CD4-positive, alpha-beta T cell treated with Interleukin-4 for 1 hour (primary cell): ENCODE measurements at regions not wholly inside any gene's neighbourhood (a gene's known extent, or its start where the extent isn't known, plus 50 kb on each side); places are given as distances from the start of the nearest gene placed in this dataset.

ENCODE experiments used
- DNase-seq, 2 donors: peaks; one replicate each; pipeline ENCODE4 v3.0.0-alpha.2; 2020 to 2022

DNA sequence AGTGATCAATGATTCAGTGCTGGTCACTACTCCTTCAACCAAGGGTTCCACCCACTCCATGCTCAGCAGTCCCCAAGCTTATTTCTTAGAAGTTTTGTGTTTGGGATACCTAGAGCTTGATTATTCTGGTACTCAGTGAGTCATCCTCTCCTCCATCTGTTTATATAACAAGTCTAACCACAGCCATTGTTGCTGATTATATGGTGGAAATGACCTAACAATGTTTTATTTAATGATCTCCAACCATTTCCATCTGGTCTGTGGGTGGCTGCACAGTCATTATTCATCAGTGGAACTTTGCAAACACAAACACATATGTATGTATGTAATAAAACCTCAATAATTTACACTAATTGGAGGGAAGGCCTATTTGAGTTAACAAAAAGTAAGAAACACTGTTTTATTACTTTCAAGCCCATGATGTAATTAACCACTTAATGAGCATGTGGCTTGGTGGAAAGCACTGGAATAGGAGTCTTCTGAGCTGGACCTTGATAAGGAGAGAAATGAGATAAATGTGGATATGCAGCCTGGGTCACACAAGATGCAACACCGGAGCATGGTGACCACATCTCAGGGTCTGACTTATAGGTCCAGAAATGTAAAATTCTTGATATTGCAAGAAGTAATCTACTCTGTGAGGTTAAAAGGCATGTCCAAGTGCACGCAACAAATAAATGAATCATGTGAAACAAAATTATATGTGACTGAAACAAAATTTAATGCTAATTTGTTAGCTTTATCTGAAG, 99.0 kb upstream of the WLS start:
- DNase-seq = no peak

DNA sequence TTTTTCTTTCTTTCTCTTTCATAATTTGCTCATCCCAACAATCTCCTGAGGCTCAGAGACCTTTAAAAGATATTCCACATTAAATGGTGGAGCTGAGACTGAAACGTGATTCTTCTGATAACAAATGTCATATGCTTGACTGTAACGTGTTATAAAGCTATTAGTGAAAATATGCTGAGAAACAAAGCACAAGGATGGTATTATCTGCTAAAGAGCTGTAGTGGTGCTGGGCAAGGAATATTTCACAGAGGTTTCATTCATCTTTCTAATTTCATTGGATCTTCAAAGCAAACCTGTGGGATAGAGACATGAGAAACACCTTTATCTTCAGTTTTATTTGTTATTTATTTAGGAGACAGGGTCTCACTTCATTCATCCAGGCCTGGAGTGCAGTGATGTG, 98.1 kb upstream of the WLS start:
- DNase-seq = no peak

DNA sequence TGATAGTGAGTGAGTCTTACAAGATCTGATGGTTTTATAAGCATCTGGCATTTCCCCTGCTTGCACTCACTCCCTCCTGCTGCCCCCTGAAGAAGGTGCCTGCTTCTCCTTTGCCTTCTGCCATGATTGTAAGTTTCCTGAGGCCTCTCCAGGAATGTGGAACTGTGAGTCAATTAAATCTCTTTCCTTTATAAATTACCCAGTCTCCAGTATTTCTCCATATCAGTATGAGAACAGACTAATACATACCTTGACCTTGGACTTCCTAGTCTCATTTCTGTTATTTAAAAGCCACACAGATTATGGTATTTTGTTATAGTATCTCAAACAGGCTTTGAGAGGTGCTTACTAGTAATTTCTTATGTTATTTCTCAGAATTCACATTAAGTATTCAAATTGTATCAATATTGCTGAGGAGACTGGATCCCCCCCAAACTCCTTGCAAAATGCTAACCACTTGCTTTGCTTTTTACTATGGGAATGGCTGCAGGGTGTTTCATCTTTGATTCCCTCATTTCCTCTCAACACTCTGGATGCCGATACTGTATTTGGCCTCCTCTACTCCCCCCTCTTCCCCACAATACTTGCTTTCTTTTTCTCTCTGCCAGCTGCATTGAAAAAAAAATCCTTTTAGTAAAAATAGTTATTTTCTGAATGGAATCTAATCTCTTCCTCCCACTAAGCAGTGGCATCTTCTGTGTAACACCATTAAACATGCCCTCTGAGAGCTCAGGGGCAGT, 96.9 kb upstream of the WLS start:
- DNase-seq = no peak

DNA sequence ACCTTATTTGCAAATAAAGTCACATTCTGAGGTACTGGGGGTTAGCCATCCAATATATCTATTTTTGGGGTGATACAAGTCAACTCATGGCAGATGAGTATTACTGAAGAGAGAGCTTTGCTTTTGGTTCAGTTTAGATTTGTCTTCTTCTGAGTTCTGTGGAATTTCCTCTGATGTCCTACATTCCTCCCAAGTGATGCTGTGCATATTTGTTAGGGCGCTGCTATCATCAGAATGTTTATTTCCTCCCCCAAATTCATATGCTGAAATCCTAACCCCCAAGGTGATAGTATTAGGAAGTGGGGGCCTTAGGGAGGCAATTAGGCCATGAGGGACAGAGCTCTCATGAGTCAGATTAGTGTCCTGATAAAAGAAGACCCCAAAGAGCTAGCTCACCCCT, 96.2 kb upstream of the WLS start:
- DNase-seq = no peak

DNA sequence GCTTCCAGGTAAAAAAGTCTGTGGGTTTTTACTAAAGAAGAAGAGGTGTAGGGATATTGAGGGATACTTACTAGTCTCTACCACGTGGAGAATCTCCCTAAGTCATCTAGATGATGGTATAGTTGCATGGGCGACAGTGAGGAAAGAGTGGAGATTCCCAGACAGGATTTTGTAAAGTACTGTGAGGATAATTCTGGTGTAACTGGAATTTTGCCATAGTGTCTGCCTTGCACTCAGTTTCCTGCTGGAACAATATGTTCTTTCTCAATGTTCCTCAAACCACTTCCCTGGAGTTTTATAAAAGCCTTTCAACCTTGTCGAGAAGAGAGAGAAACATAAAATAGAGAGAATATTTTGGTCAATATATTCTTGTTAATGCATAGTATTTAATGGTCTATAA, 95.1 kb upstream of the WLS start:
- no peak for DNase-seq

DNA sequence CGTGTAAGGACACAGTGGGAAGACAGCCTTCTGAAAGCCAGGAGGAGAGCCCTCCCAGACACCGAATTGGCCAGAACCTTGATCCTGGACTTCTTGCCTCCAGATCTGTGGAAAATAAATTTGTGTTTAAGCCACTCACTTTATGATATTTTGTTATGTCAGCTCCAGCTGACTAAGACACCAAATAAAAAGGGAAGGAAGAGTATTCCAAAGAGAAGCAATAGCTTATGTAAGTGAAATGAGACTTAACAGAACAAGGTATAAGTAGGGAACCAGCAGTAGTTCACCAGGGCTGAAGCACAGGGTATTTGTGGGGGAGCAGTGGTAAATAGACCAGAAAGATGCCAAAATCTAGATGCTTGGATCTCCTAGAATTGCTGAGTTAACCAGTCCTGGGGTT, 94.2 kb upstream of the WLS start:
- DNase-seq = no peak

DNA sequence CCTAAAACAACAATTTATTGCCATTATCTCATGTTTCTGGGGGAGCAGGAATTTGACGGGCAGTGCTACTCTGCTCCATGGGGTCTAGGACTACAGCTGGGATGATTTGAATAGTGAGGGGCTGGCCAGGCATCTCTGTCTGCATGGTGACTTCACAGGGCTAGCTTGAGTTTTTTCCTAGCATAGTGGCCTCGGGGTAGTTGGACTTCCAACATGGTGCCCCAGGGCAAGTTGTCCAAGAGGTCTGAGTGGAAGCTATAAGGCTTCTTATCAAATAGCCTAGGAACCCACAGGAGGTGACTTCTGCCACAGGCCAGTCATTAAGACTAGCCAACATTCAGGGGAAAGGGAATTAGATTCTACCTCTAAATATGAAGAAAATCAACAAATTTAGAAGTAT, 92.0 kb upstream of the WLS start:
- DNase-seq = no peak

DNA sequence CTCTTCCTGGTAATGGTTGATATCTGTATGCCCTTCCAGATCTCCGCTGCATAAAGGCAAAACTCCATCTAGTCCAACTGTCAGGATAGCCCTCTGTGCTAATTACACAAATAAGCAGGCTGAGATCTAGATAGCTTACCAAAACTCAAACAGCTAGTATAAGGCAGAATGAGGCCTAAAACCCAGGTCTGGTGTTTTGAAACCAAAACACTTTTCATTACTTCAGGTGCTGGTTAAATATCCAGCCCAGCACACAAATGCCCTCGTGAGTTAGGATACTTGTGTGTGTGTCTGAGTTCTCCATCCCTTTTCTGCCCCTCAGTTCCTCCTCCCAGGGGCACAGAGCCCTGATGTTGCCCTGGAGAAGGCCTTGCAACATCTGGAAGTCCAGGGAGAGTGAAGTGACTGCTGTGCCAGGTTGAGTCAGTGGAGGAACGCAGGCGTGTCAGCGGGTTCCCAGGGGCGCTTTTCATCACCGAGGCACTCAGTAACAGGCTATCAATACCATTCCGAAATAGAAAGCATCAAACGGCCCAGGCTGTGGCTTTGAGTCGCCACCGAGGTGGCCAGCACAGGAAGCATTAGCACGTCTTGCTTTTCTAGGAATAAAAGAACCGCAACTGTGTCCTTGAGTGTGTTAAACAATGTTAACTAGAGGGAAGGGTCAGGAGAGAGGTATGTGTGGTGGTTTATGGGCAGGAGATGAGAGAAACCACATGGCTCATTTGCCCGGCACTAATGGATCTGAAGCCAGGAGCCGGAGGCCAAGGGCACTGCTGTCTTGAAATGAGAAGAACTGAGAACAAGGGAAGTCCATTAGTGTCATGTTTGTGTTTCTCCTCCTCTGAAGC, 90.7 kb upstream of the WLS start:
- DNase-seq = no peak

DNA sequence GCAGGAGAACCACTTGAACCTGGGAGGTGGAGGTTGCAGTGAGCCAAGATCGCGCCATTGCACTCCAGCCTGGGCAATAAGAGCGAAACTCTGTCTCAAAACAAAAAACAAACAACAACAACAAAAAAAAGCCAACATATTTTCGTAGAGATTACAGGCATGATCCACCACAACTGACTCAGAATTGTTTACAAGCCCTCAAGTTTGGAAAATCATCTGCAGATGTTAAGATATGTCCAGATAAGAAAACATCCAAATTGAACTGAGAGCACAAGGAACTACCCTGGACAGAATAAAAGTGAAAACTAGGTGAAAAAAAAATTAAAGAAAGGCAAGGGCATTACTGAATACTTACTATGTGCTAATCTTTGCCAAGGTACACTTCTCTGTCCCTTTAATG, 89.8 kb upstream of the WLS start:
- no peak for DNase-seq

DNA sequence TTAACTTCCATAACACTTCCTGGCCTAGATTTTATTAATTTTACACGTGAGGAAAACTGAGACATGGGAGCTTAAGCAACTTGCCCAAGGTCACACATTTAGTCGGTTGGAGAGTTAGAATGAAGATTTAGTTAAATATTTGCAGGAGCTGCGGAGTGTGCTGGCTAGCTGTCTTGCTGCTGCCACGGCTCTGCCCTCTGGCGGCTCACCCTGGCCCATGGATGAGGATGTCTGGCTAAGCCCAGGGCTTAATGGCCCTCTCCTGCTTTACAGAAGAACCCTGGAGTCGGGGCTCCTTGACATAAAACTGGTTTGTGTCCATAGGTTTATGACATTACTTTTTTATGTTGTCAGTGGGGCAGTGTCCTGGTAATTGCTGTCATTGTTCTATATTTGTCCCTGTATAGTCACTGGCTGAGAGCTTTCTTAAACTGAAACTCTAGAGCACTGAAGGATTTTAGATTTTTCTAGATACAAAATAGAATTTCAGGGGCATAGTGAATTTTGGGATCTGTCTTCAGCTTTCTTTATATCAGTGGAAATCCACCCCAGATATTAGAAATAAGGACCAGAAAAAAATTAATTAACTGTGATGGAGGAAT, 88.9 kb upstream of the WLS start:
- no peak for DNase-seq

DNA sequence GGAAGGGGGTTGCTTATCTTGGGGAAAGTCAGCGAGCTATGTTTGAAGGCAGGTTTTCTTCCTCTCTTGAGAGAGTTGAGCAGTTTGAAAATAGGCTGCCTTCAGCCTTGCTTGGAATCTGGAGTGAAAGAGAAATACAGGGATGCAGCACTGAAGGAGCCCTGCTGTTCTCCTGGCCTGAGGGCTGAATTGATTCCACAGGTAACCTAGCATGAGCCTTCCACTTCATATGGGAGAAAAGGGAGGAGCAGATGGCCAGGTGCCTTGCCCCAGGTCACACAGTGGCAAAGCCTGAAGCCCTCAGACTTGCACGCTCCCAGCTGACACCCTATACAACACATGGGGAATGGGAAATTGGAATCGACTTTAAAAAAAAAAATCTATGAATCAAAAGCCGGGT, 88.0 kb upstream of the WLS start:
- DNase-seq = no peak

DNA sequence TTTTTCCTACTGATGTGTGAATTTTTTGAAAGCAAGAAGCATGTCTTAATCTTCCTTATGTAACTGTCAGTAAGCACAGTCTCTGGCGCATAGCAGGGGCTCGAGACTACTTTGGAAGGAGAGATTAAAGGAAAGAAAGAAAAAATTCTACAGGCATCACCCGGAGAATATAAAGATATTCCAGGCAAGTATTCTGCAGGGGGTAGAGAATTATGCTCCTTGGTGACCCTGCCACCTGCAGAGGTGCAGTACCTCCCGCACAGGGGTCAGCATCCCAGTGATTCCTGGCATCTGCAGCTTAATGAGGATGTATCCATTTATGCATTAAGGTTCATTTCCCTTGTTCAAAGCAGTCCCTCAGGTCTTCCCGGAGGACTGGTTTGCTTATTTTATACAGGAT, 87.6 kb upstream of the WLS start:
- no peak for DNase-seq

DNA sequence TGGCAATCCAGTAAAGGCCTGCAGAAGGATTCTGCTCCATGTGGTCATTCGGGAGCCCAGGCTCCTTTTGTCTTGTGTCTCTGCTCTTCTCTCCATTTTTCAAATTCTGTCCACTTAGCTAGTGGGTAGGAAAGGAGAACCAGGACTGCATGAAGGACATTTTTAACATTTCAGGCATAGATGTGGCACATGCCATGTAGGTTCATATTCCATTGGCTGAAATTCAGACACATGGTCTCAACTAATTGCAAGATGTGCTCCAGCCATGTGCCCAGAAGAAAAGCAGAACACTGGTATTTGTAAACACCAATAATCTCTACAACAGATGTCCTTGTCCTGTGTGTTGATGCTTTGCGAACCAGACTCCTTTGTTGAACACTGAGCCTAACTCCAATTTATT, 85.2 kb upstream of the WLS start:
- DNase-seq = no peak

DNA sequence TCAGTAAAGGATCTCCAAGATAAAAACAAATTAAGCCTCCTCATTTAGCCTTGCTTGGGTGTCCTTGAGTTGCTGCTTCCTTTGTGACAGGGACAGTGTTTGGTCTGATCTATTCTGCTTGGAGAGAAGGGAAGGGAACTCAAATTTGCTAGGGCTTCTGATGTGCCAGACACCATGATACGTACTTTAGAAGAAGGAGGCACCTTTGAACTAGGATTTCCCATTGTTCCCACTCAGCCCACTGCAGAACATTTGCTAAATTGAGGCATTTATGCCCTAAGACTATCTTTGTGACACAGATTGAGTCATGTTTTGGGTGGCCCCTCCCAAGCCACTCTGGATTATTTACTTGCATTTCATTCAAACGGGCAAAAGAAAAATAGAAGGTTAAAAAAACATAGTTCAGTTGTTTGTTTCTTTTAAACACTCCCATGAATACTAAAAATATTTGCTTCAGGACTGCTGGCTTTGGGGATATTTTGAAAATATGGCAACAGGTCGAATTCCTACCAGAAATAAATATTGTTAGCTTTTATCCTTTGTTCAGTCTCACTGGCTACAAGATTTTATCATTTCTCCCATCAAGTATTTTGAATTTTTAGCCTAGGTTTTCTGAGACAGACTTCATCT, 81.9 kb upstream of the WLS start:
- no peak for DNase-seq

DNA sequence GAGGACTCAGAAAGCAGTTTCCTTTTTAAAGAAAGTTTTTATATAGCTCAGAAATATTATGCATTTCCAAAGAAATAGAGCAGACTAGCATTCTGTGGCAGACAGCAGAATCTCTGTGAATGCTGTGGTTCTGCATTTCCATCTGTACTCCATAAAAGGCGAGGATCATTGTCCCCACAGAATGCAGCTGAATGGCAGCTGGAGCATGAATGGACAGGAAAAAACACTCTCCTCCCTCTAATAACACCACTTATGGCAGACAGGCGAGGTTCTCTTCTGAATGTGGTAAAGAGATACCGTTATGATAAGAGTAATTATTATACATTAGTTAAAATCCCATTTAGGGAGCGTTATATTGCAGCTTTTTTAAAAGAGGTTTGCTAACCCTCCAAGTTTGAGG, 81.4 kb upstream of the WLS start:
- DNase-seq = no peak

DNA sequence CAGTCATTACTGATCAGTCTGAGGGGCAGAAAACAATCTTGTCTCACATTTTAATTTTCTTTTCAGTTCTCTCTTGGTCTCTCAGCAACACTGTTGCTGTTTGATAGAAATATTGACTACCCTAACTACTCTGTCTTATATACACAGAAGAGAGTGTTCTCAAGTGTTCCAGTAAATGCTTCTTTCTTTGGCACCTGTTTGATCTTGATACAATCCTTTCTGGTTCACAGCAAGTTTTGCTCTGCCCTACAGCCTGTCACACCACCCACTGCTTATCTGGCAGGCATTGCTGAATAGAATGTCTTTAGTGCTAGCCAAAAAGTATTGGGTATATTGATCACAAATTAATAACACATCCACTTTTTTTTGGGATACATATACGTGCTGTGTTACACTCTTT, 75.7 kb upstream of the WLS start:
- DNase-seq = no peak

DNA sequence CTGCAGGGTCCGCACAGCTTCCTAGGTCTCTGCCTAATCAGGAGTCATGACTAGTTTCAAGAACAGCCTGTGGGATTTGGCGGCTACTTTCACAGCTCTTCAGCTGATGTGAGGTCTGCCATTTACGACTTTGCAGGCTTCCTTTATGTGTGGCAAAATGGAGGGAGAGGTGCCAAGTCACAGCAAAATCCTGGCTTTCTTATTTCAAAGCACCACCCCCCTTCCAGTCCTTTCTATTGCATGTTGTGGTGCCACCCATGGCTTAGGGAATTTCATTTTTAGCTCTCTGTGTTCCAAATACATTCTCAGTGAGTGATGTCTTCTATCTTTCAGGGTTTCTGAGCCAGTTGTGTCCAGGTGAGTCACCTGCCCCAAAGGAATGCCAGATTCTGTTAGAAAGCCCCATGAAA, 75.1 kb upstream of the WLS start:
- no peak for DNase-seq

DNA sequence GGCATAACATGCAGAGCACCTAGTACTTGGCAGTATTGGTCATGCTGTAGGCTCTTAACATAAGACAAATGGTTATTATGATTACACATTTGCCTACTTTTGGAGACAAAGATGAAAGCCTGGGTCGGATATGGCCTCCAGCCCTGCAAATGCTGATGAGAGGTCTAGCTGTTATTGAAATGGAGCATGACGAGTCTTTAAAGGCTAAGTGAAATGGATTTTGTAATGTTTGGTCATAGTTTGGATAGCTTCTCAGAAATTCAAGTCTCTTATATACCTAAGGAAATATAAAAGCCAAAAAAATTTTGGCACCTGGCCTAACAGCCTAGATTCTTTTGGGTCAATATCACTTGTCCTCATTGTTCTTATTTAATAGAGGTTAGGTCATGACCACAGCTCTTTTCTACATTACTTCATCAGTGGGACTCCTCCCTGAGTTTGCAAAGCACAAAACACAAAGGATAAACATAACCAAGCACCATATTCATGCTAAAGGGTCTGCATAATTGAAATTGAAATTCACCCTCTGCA, 69.2 kb upstream of the WLS start:
- no peak for DNase-seq

DNA sequence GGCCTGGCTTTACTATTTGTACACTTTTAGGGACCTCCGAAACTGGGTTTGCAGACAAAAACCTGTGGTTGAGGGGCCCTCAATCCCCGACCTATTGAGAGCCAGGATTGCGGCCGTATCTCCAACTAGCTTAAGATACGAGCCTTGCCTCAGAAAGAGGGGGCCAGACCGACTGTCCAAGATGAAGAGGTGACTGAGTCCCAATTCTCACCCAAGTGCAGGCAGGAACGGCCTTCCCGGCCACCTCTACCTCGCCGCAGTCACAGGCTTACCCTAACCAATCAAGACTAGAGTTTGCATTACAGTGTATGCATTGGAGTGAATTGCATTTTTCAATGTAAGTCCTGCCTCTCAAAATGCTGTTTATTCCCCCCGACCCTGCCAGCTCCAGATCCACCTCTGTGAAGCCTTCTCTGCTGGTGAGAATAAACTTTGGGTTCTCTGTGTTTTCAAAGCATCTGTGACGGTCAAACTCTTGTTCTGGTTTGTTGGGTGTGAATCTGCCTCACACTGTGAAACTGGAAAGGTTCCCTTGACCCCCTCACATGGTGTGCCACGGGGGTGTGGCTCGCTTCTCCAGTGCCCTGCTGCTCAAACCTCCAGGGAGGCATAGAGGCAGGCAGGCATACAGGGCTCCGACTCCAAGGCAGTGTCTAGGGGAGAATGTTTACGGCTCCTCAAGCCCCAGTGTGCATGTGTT, 62.2 kb upstream of the WLS start:
- DNase-seq = no peak

DNA sequence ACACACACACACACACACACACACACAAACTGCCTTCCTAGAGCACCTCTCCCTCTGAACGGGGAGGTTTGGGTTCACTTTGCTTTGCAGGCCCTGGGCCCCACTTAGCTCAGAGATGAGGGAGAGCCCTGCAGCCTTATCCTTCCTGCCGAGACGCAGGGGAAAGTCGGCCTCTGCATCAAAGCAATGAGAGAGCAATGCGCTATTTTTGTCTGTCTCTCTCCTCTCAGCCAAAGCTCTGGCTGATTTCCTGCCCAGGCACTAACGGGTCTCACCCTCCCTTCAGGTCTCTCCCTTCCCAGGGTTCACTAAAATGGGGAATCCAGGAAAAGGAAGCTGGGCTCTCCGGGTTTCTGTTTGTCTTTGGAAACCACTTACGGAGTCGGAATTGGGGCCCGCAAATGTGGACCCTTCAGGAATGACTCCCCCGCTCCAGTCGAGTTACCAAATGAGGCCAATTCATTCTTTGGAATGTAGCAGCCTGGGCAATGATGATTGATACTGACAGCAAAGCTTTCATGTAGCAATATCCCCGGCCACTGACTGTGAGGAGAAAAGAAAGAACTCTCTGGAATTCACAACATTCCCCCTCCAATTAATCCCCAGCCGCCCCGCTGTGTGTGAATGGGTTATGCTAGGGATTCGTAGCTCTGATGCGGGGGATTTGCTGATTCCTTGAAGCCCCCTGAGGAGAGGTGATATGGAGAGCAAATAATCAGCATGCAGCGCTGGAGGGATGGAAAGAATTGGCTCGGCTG, 61.5 kb upstream of the WLS start:
- no peak for DNase-seq

DNA sequence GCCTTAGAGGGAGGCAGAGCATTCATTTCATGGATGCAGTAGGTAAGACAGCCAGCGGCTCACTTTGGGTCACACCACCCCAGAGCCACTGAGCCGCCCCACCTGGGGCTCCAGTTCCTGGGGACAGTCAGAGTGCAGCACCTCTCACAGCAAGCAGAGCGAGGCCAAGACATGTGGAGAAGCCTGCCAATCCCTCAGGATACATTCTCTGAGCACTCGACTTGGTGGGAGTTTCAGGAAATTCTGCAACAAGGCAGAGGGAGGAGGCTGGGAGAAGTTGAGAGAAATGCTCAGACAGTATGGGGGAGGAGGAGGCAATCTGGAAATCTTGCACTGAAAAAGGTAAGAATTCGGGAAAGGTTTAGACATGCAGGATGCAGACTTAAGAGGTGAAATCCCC, 60.8 kb upstream of the WLS start:
- DNase-seq = no peak
